ENCODE measurements at regions not wholly inside any gene's neighbourhood (a gene's known extent, or its start where the extent isn't known, plus 50 kb on each side); places are given as distances from the start of the nearest gene placed in this dataset.

DNA sequence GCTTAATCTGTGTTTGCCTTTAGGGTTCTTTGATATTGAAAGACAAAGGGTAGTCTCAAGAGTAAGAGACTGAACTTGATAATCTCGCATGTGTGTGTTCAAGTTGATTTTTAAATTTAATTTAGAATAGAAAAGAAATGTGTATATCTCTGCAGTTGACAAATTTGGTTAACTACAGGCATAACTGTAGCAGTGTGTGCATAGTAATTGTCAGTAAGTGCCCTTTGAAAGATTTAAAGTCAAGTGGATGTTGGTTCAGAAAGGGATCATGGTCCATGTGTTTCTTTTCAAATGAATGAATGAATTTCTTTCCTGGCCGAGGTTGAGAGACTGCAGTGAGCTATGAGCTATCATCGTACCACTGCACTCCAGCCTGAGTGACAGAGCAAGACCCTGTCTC, 49.9 kb upstream of the DYRK2 start:
- FAIRE-seq (no peak), DNase-seq (ENCODE audit: low read depth, low spot score) (no peak)
- H3K9me1 ChIP-seq (replicated peaks; ENCODE audit: control insufficient read depth, extremely low read depth, insufficient read depth, low read length), result no peaks in the 10 kb centered on the region
- dilution Hi-C loops (cut with MboI; ENCODE audit: extremely low pct_ligation_motif_present, low sequenced_read_pairs), result no loop called here
- H3K4me2 ChIP-seq (ENCODE audit: insufficient read depth, low read length), result no peak overlapping the region
- H3K9me3 ChIP-seq (replicated peaks; ENCODE audit: control insufficient read depth, insufficient read depth, low read length), result no peaks in the 10 kb centered on the region
- no peak overlapping the region for H2AFZ ChIP-seq (ENCODE audit: low read depth, low read length)
- no peaks in the 10 kb centered on the region for H3K4me1 ChIP-seq (ENCODE audit: control insufficient read depth, extremely low read depth, insufficient read depth, low read length)
- TF ChIP-seq FOS (IDR thresholded peaks at IDR 0.05; ENCODE audit: borderline replicate concordance, insufficient read depth, low read length) (no peak), POLR2A (IDR thresholded peaks at IDR 0.05; ENCODE audit: low read depth, low read length) (no peak)
- H3K4me3 ChIP-seq (replicated peaks in 1 of 3; ENCODE audit: insufficient read depth in 1 of 3, low read depth in 1 of 3, low read length in 3 of 3), result no peak overlapping the region
- POLR2A ChIA-PET, result no interaction called here
- no peaks in the 10 kb centered on the region for H4K20me1 ChIP-seq (replicated peaks; ENCODE audit: control insufficient read depth, extremely low read depth, insufficient read depth, low read length)
- H3K36me3 ChIP-seq (ENCODE audit: control insufficient read depth in 2 of 2, extremely low read depth in 1 of 2, insufficient read depth in 2 of 2, low read length in 2 of 2), result no peaks in the 10 kb centered on the region
- no TSS peak for BruUV-seq (replicated peaks)
- H3K27me3 ChIP-seq (ENCODE audit: control insufficient read depth in 2 of 2, insufficient read depth in 2 of 2, low read length in 2 of 2), result no peaks in the 10 kb centered on the region
- CTCF ChIA-PET, result interaction anchor here (1.0 kb wide), 1 partner anchor 344 kb away, joined by 3 read pairs; no protein-coding TSS in a partner anchor
- H3K9ac ChIP-seq (replicated peaks; ENCODE audit: extremely low read depth, insufficient read depth, low read length), result no peak overlapping the region
- H3K27ac ChIP-seq (ENCODE audit: insufficient read depth, low read depth, low read length), result no peak overlapping the region
- intact Hi-C loops (cut with micrococcal nuclease), result no loop called here
- no peaks in the 10 kb centered on the region for H3K79me2 ChIP-seq (ENCODE audit: control insufficient read depth, insufficient read depth, low read length)
